Osteocyte (in vitro differentiated cells): ENCODE measurements at regions not wholly inside any gene's neighbourhood (a gene's known extent, or its start where the extent isn't known, plus 50 kb on each side); places are given as distances from the start of the nearest gene placed in this dataset.

Experiments
- DNase-seq: peaks from one replicate; pipeline ENCODE4 v3.0.0; 2021; ENCODE audit warnings: mixed read lengths; ENCODE audit not compliant: unreplicated experiment; ENCODE audit errors: extremely low spot score
- H3K27ac Mint-ChIP-seq: one replicate; pipeline ENCODE4 v1.8.0; 2021; ENCODE audit warnings: mild to moderate bottlenecking, mixed read lengths; ENCODE audit not compliant: unreplicated experiment
- H3K27me3 Mint-ChIP-seq: one replicate; pipeline ENCODE4 v1.8.0; 2021; ENCODE audit warnings: mixed read lengths; ENCODE audit not compliant: unreplicated experiment
- H3K36me3 Mint-ChIP-seq: one replicate; pipeline ENCODE4 v1.8.0; 2021; ENCODE audit warnings: mixed read lengths; ENCODE audit not compliant: unreplicated experiment
- H3K4me1 Mint-ChIP-seq: one replicate; pipeline ENCODE4 v1.8.0; 2021; ENCODE audit warnings: mixed read lengths; ENCODE audit not compliant: unreplicated experiment
- H3K4me3 Mint-ChIP-seq: one replicate; pipeline ENCODE4 v1.8.0; 2021; ENCODE audit warnings: mild to moderate bottlenecking, moderate library complexity, mixed read lengths; ENCODE audit not compliant: unreplicated experiment
- H3K9me3 Mint-ChIP-seq: one replicate; pipeline ENCODE4 v1.8.0; 2021; ENCODE audit warnings: mixed read lengths; ENCODE audit not compliant: unreplicated experiment
- CTCF ChIP-seq: fragments of 200-600 bp; sonication (generic); IDR thresholded peaks from 2 replicates; pipeline ENCODE4 v1.5.0; 2021; ENCODE audit warnings: antibody characterized with exemption, mild to moderate bottlenecking, moderate library complexity

- H3K27ac Mint-ChIP-seq, result peak overlapping the region; percentile 4
- H3K4me1 Mint-ChIP-seq, result peaks cover 51% of the 10 kb centered on the region
- no peak for TF ChIP-seq CTCF
- H3K4me3 Mint-ChIP-seq, result no peak overlapping the region
- no peaks in the 10 kb centered on the region for H3K36me3 Mint-ChIP-seq
- H3K27me3 Mint-ChIP-seq, result no peaks in the 10 kb centered on the region
- peaks cover 3% of the 10 kb centered on the region for H3K9me3 Mint-ChIP-seq
- no peak for DNase-seq
Observed at GRCh38 chr2:217049422-217049821, 189.6 kb upstream of the TNP1 start.

GRCh38 chr2:217048730-217049129 lies 188.9 kb upstream of the TNP1 start:
- Mint-ChIP-seq H3K9me3 (peaks cover 3% of the 10 kb centered on the region), H3K4me1 (peaks cover 48% of the 10 kb centered on the region), H3K4me3 (no peak overlapping the region), H3K36me3 (no peaks in the 10 kb centered on the region), H3K27ac (no peak overlapping the region), H3K27me3 (no peaks in the 10 kb centered on the region)
- no peak for DNase-seq
- no peak for TF ChIP-seq CTCF

GRCh38 chr2:217047631-217048030 lies 187.8 kb upstream of the TNP1 start:
- H3K4me1 Mint-ChIP-seq, result peaks cover 45% of the 10 kb centered on the region
- no peaks in the 10 kb centered on the region for H3K27me3 Mint-ChIP-seq
- H3K27ac Mint-ChIP-seq, result no peak overlapping the region

GRCh38 chr2:217047209-217047608 lies 187.3 kb upstream of the TNP1 start:
- Mint-ChIP-seq H3K36me3 (no peaks in the 10 kb centered on the region), H3K27me3 (no peaks in the 10 kb centered on the region), H3K27ac (no peak overlapping the region), H3K4me1 (peaks cover 44% of the 10 kb centered on the region), H3K9me3 (peaks cover 3% of the 10 kb centered on the region), H3K4me3 (no peak overlapping the region)
- TF ChIP-seq CTCF, result no peak
- DNase-seq, result no peak

More at GRCh38 chr2:217047631-217048030, 187.8 kb upstream of the TNP1 start:
- DNase-seq, result no peak
- no peak overlapping the region for H3K4me3 Mint-ChIP-seq
- no peak for TF ChIP-seq CTCF
- H3K36me3 Mint-ChIP-seq, result no peaks in the 10 kb centered on the region
- H3K9me3 Mint-ChIP-seq, result peaks cover 3% of the 10 kb centered on the region

- Mint-ChIP-seq H3K27ac (peak overlapping the region; percentile 75), H3K9me3 (peaks cover 3% of the 10 kb centered on the region), H3K27me3 (peaks cover 4% of the 10 kb centered on the region), H3K4me3 (no peak overlapping the region), H3K4me1 (peaks cover 34% of the 10 kb centered on the region), H3K36me3 (no peaks in the 10 kb centered on the region)
- no peak for TF ChIP-seq CTCF
- no peak for DNase-seq
Observed at GRCh38 chr2:217045700-217046475, 186.0 kb upstream of the TNP1 start.
